Putamen (tissue), 1 donor: ENCODE measurements at regions not wholly inside any gene's neighbourhood (a gene's known extent, or its start where the extent isn't known, plus 50 kb on each side); places are given as distances from the start of the nearest gene placed in this dataset.

Experiments
- DNase-seq: peaks from one replicate; pipeline ENCODE4 v3.0.0-alpha.2; 2016; ENCODE audit warnings: low spot score

DNA sequence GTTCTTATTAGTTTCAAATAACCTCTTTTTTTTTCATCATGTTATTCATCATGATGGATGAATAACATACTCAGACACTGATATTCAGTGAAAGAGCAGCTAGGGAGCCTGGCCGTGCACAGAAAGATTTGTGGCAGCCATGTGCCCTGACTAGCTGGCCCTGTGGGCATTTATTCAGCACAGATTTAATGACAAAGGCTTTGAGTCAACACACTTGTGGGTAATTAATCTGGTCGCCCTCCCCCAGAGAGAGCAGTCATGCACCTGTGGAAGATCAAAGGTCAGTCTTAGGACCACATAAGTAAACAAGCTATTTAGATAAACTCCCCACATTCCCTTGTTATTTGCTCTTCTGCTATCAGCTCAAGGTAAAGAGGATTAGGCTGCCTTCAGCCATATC is 153.2 kb upstream of the HMCN1 start:
- no peak for DNase-seq

DNA sequence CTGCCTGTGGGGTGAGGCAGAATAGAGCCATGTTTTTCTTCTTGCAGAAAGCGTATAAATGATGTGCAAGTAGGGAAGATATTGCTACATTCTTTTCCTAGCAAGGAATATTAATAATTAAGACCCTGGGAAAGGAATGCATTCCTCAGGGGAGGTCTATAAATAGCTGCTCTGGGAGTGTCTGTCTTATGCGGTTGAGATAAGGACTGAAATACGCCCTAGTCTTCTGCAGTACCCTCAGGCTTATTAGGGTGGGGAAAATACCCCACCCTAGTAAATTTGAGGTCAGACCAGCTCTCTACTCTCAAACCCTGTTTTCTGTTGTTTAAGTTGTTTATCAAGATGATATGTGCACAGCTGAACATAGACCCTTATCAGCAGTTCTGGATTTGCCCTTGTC is 155.9 kb upstream of the HMCN1 start:
- no peak for DNase-seq

- no peak for DNase-seq
These were observed 159.9 kb upstream of the HMCN1 start for GRCh38 chr1:185574139-185574875.

- DNase-seq, result no peak
These were observed 160.5 kb upstream of the HMCN1 start for GRCh38 chr1:185573677-185574076.

DNA sequence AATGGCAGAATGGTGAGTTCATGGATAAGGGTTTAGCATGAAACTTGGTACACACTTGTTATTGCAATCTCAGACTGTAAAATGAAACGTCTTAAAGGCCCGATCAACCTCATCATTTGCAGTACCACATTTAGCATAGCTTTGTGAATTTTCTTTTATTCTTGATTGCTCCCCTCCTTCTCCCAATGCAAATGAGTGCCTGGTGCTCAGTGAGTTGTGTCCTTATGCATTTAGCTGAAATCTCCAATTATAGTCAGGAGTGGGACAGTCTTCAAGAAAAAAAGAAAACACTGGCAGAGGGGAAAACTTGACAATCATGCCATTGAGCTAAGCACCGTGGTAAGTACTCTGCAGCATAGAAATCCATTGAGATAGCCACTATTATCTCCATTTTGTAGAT is 161.0 kb upstream of the HMCN1 start:
- no peak for DNase-seq

GRCh38 chr1:185570962-185571361 is 163.2 kb upstream of the HMCN1 start:
- no peak for DNase-seq

GRCh38 chr1:185568155-185569123 is 165.8 kb upstream of the HMCN1 start:
- no peak for DNase-seq

GRCh38 chr1:185567440-185567839 is 166.8 kb upstream of the HMCN1 start:
- DNase-seq, result no peak

GRCh38 chr1:185566995-185567394 is 167.2 kb upstream of the HMCN1 start:
- no peak for DNase-seq

DNA sequence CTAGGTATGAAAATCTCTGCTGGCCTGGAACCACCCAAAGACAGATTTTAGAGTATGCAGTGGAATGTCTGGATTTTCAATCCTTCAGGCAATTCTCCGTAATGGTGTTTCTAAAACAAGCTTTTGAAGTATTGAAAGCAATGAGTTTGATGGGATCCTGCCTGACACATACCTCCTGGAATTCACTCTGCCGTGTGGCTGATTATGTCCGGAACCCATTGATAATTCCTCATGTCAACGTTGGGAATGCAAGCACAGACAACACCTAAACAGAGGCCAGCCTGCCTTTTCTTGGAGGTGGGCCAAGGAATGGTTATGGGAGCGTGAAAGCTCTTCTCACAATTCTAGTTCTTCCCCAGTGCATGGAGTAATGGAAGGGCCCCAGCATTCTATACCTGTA is 168.9 kb upstream of the HMCN1 start:
- DNase-seq, result no peak

GRCh38 chr1:185564816-185565215 is 169.4 kb upstream of the HMCN1 start:
- no peak for DNase-seq

DNA sequence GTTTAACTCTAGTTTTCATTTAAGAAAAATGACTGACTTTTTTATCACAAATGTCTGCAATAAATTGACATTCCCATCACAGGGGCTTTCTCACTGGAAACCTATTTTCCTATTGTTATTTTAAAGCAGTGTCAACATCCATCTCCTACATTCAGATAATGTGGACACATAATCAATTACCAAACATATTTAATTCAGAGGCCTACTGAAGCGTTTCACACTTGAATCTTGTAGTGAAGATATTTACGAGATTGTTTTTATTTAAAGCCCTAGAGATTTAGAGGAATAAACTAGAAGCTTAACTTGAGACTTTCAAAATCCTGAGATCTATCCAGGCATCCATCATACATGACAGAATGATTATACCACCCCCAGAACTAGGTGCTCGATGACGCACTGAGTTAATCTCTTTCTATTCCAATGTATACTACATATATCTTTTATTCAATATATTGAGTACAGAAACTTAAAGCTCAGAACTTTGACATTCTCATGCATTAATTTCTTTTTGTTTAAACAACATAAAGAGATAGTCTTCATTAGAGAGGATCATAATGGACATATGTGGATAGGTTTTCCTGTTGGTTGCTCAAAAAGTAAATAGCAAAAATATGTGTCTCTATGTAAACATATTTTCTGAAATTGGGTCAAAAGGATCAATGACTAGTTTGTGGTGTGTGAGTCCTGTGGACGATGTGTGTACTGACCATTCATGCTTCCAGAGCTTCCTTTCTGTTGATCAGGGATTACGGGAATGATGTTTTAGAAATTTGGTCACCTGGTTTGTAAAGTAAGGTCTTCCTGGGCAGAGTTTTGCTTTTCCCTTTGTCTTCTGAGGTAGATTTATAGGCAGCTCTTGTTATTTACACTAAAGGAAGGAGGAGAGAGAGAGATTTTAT is 171.5 kb upstream of the HMCN1 start:
- DNase-seq, result peak; percentile 54

DNA sequence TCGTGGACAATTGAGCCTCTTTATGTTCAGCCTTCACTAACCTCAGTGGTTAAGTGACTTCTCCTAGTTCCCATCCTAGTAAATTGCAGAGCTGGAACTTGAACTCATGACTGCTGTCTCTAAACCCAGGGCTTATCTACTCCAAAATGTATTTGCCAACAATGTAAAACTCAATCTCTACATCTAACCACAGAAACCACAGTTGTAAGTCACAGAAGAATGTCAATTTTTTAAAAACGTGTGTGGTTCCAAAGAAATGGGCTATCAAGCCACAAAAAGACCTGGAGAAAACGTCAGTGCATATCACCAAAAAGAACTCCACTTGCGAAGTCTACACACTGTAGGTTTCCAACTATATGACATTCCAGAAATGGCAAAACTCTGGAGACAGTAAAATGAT is 172.6 kb upstream of the HMCN1 start:
- no peak for DNase-seq

GRCh38 chr1:185560760-185561159 is 173.4 kb upstream of the HMCN1 start:
- no peak for DNase-seq

DNA sequence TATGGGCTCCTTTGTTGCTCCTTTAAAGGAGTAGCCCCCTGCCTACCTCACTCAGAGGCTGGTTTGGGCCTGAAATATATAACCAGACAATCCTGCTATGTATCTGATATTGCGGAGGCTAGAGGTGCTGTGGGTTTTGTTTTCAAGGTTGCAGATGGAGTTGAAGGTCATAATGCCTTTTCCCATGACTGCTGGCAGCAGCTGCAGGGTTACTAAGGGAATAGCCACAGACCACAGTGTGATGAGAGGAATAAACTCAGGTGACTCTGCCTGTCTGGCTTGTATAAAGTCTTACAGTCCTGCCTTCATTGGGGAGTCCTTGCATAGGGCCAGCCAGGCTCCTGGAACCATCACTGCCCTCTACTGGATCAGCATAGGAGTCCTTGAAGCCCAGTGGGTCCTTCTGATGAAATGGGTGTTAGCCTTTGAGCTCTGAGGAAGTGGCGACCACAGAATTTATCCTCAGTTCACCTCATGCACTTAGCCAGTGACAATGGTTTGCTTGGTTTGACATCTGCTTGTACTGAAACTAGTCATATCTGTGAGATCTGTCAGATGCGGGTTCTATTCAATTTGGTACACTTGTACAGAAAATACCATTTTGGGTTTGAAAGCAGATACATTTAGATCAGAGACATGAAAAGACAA is 174.4 kb upstream of the HMCN1 start:
- no peak for DNase-seq

- DNase-seq, result peak; percentile 49
These were observed 175.0 kb upstream of the HMCN1 start for GRCh38 chr1:185559151-185559550.

- no peak for DNase-seq
These were observed 177.6 kb upstream of the HMCN1 start for GRCh38 chr1:185556561-185556960.

- DNase-seq, result no peak
These were observed 178.4 kb upstream of the HMCN1 start for GRCh38 chr1:185555743-185556142.

- DNase-seq, result no peak
These were observed 183.2 kb upstream of the HMCN1 start for GRCh38 chr1:185551008-185551407.

DNA sequence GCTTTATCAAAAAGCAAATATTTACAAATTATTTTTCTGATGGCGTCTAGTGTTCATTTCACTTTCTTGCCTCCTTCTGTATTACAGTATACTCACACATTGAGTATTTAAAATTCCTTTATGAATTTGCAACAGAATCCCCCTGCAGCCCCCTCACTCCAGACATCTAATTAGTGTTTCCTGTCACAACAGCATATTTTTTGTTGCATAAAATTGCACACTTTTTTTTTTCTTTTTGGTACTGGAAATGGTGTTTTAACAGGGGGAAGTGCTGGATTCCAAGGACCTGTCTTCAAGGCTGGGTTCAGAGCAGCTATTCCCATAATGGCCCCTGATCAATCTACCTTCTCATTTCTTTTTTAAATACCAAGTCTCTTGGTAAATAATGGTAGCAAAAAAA is 184.3 kb upstream of the HMCN1 start:
- DNase-seq, result no peak

GRCh38 chr1:185546029-185546428 is 188.2 kb upstream of the HMCN1 start:
- DNase-seq, result no peak

DNA sequence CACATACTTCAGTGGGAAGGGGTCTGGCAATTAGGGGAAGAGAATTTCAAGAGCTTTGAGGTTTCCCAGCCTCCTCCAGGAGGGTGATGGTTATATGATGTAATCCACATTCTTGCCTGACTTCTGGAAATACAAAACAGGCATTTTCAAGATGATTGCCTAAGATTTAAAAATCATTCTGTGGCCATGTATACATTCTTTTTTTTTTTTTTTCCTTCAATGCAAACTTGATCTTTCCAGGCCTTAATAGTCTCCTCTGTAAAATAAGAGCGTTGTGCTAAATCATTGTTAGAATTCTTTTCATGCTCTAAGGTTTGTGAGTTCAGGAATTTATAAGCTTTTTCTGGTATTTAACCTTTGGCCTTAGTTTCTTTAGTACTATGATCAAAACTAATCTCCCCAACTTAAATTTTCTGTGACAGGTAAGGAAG is 192.3 kb upstream of the HMCN1 start:
- no peak for DNase-seq
